ENCODE measurements at regions not wholly inside any gene's neighbourhood (a gene's known extent, or its start where the extent isn't known, plus 50 kb on each side); places are given as distances from the start of the nearest gene placed in this dataset.

GRCh38 chr2:117406443-117406842 lies 408.0 kb upstream of the DDX18 start:
- H3K4me3 ChIP-seq (ENCODE audit: low read depth in 1 of 5, low read length in 5 of 5): no peak overlapping the region
- no peak overlapping the region for H3K27ac ChIP-seq (ENCODE audit: low read depth, low read length)
- no peaks in the 10 kb centered on the region for H3K9me3 ChIP-seq (ENCODE audit: control insufficient read depth in 5 of 5, low read length in 5 of 5)
- no peaks in the 10 kb centered on the region for H3K36me3 ChIP-seq (ENCODE audit: control insufficient read depth in 5 of 5, insufficient read depth in 5 of 5, low read length in 5 of 5)
- H3K4me1 ChIP-seq (ENCODE audit: control insufficient read depth in 5 of 5, insufficient read depth in 5 of 5, low read length in 5 of 5): no peaks in the 10 kb centered on the region
- no peak overlapping the region for H3K9ac ChIP-seq (ENCODE audit: low read length in 5 of 5)
- H3K27me3 ChIP-seq (ENCODE audit: control insufficient read depth in 5 of 5, insufficient read depth in 4 of 5, low read length in 5 of 5): no peaks in the 10 kb centered on the region

GRCh38 chr2:117407746-117408145 lies 406.7 kb upstream of the DDX18 start:
- H3K4me3 ChIP-seq (ENCODE audit: low read depth in 1 of 5, low read length in 5 of 5): no peak overlapping the region
- H3K9ac ChIP-seq (ENCODE audit: low read length in 5 of 5): no peak overlapping the region

GRCh38 chr2:117409443-117409842 lies 405.0 kb upstream of the DDX18 start:
- H3K9me3 ChIP-seq (ENCODE audit: control insufficient read depth in 5 of 5, low read length in 5 of 5): no peaks in the 10 kb centered on the region
- no peak overlapping the region for H3K27ac ChIP-seq (ENCODE audit: low read depth, low read length)
- no peak overlapping the region for H3K4me3 ChIP-seq (ENCODE audit: low read depth in 1 of 5, low read length in 5 of 5)
- no peaks in the 10 kb centered on the region for H3K4me1 ChIP-seq (ENCODE audit: control insufficient read depth in 5 of 5, insufficient read depth in 5 of 5, low read length in 5 of 5)
- no peaks in the 10 kb centered on the region for H3K36me3 ChIP-seq (ENCODE audit: control insufficient read depth in 5 of 5, insufficient read depth in 5 of 5, low read length in 5 of 5)
- no peaks in the 10 kb centered on the region for H3K27me3 ChIP-seq (ENCODE audit: control insufficient read depth in 5 of 5, insufficient read depth in 4 of 5, low read length in 5 of 5)
- no peak overlapping the region for H3K9ac ChIP-seq (ENCODE audit: low read length in 5 of 5)

More at GRCh38 chr2:117407746-117408145, 406.7 kb upstream of the DDX18 start:
- no peaks in the 10 kb centered on the region for H3K4me1 ChIP-seq (ENCODE audit: control insufficient read depth in 5 of 5, insufficient read depth in 5 of 5, low read length in 5 of 5)
- no peak overlapping the region for H3K27ac ChIP-seq (ENCODE audit: low read depth, low read length)
- H3K27me3 ChIP-seq (ENCODE audit: control insufficient read depth in 5 of 5, insufficient read depth in 4 of 5, low read length in 5 of 5): no peaks in the 10 kb centered on the region
- H3K36me3 ChIP-seq (ENCODE audit: control insufficient read depth in 5 of 5, insufficient read depth in 5 of 5, low read length in 5 of 5): no peaks in the 10 kb centered on the region
- no peaks in the 10 kb centered on the region for H3K9me3 ChIP-seq (ENCODE audit: control insufficient read depth in 5 of 5, low read length in 5 of 5)

- no peaks in the 10 kb centered on the region for H3K4me1 ChIP-seq (ENCODE audit: control insufficient read depth in 5 of 5, insufficient read depth in 5 of 5, low read length in 5 of 5)
These were observed 402.5 kb upstream of the DDX18 start for GRCh38 chr2:117411983-117412382.

DNA sequence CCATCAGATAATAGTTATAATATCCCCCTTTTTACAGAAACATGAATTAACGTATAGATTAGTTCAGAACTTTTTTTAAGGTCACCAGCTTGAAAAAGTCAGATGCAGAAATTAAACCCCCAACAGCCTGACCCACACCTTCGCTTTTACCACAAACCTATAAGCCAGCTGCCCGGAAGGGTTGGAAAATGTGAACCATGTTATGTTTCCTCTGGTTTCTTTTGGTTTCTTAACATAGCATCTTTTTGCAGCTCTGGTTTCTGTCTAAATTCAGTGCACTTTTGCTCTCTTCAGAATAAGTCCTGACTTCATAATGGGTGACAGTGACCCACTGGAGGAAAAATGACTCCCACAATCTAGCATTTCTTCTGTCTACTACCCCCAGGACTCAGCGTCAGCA lies 381.7 kb upstream of the DDX18 start:
- no peak overlapping the region for H3K9ac ChIP-seq (ENCODE audit: low read length in 5 of 5)
- no peak overlapping the region for H3K4me3 ChIP-seq (ENCODE audit: low read depth in 1 of 5, low read length in 5 of 5)
- peaks cover 0 to 4% (median 0%) of the 10 kb centered on the region in 5 donors for H3K9me3 ChIP-seq (ENCODE audit: control insufficient read depth in 5 of 5, low read length in 5 of 5)
- H3K27me3 ChIP-seq (ENCODE audit: control insufficient read depth in 5 of 5, insufficient read depth in 4 of 5, low read length in 5 of 5): no peaks in the 10 kb centered on the region
- H3K36me3 ChIP-seq (ENCODE audit: control insufficient read depth in 5 of 5, insufficient read depth in 5 of 5, low read length in 5 of 5): no peaks in the 10 kb centered on the region
- H3K4me1 ChIP-seq (ENCODE audit: control insufficient read depth in 5 of 5, insufficient read depth in 5 of 5, low read length in 5 of 5): no peaks in the 10 kb centered on the region
- no peak overlapping the region for H3K27ac ChIP-seq (ENCODE audit: low read depth, low read length)

More at GRCh38 chr2:117411983-117412382, 402.5 kb upstream of the DDX18 start:
- no peak overlapping the region for H3K9ac ChIP-seq (ENCODE audit: low read length in 5 of 5)
- H3K9me3 ChIP-seq (ENCODE audit: control insufficient read depth in 5 of 5, low read length in 5 of 5): no peaks in the 10 kb centered on the region
- no peak overlapping the region for H3K27ac ChIP-seq (ENCODE audit: low read depth, low read length)
- no peaks in the 10 kb centered on the region for H3K27me3 ChIP-seq (ENCODE audit: control insufficient read depth in 5 of 5, insufficient read depth in 4 of 5, low read length in 5 of 5)
- H3K4me3 ChIP-seq (ENCODE audit: low read depth in 1 of 5, low read length in 5 of 5): no peak overlapping the region
- no peaks in the 10 kb centered on the region for H3K36me3 ChIP-seq (ENCODE audit: control insufficient read depth in 5 of 5, insufficient read depth in 5 of 5, low read length in 5 of 5)

DNA sequence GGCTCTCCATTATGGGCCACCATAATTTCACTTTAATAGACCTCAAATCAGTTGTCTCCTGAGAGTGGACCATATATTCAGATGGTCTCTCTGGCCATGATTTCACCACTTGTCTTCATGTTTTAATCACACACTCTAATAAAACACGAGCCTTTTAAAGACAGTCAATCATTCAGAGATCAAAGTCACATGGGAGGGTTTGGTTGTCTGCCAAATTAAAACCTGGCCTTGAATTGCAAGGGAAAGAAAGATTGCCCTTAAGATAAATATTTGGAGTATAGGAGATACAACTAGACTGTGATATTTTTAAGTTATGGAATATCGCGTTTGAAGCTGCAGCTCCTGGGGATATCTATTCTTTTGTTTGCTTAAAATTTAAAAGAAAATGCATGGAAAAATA lies 377.8 kb upstream of the DDX18 start:
- no peak overlapping the region for H3K4me3 ChIP-seq (ENCODE audit: low read depth in 1 of 5, low read length in 5 of 5)
- H3K9ac ChIP-seq (ENCODE audit: low read length in 5 of 5): no peak overlapping the region
- H3K9me3 ChIP-seq (ENCODE audit: control insufficient read depth in 5 of 5, low read length in 5 of 5): peaks cover 0 to 4% (median 0%) of the 10 kb centered on the region in 5 donors
- no peaks in the 10 kb centered on the region for H3K4me1 ChIP-seq (ENCODE audit: control insufficient read depth in 5 of 5, insufficient read depth in 5 of 5, low read length in 5 of 5)
- H3K27me3 ChIP-seq (ENCODE audit: control insufficient read depth in 5 of 5, insufficient read depth in 4 of 5, low read length in 5 of 5): no peaks in the 10 kb centered on the region
- no peaks in the 10 kb centered on the region for H3K36me3 ChIP-seq (ENCODE audit: control insufficient read depth in 5 of 5, insufficient read depth in 5 of 5, low read length in 5 of 5)
- H3K27ac ChIP-seq (ENCODE audit: low read depth, low read length): no peak overlapping the region

DNA sequence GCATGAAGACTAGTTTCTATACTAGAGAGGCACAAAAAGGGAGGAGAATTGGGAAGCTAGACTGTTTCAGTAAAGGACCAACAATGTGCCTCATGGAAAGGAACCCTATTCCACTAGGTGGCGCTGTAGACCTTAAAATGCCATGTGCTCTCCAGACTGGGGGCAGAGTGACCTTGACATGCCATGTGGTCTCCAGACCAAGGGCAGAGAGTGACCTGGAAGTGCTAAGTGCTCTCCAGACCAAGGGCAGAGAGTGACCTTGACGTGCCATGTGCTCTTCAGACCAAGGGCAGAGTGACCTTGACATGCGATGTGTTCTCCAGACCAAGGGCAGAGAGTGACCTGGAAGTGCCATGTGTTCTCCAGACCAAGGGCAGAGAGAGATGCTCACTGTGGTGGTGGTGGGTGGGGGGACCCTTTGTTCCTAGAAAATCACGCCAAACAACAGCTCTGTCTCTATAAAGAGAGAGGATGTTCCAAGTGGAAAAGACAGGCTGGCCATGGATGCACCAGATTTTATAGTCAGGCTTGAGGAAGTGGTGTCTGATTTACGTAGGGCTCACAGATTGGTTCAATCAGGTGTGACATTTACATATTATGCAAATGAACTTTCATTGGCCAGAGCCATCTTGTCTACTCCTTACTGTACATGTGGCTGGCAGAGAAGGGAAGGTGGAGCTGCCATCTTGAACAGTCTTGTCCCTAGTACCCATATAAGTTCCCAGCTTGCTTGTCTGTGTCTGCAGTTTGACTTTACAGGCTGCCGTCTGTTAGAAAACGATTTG lies 344.0 kb upstream of the DDX18 start:
- no peak overlapping the region for H3K27ac ChIP-seq (ENCODE audit: low read depth, low read length)
- no peak overlapping the region for H3K9ac ChIP-seq (ENCODE audit: low read length in 5 of 5)
- H3K9me3 ChIP-seq (ENCODE audit: control insufficient read depth in 5 of 5, low read length in 5 of 5): peaks cover 0 to 3% (median 0%) of the 10 kb centered on the region in 5 donors
- no peaks in the 10 kb centered on the region for H3K4me1 ChIP-seq (ENCODE audit: control insufficient read depth in 5 of 5, insufficient read depth in 5 of 5, low read length in 5 of 5)
- no peaks in the 10 kb centered on the region for H3K36me3 ChIP-seq (ENCODE audit: control insufficient read depth in 5 of 5, insufficient read depth in 5 of 5, low read length in 5 of 5)
- H3K4me3 ChIP-seq (ENCODE audit: low read depth in 1 of 5, low read length in 5 of 5): no peak overlapping the region
- H3K27me3 ChIP-seq (ENCODE audit: control insufficient read depth in 5 of 5, insufficient read depth in 4 of 5, low read length in 5 of 5): no peaks in the 10 kb centered on the region

GRCh38 chr2:117481608-117482007 lies 332.9 kb upstream of the DDX18 start:
- Histone ChIP-seq H3K9ac (ENCODE audit: low read length in 5 of 5) (no peak overlapping the region), H3K9me3 (ENCODE audit: control insufficient read depth in 5 of 5, low read length in 5 of 5) (peaks cover 2 to 17% (median 12%) of the 10 kb centered on the region in 5 donors), H3K36me3 (ENCODE audit: control insufficient read depth in 5 of 5, insufficient read depth in 5 of 5, low read length in 5 of 5) (no peaks in the 10 kb centered on the region), H3K4me1 (ENCODE audit: control insufficient read depth in 5 of 5, insufficient read depth in 5 of 5, low read length in 5 of 5) (no peaks in the 10 kb centered on the region), H3K27ac (ENCODE audit: low read depth, low read length) (no peak overlapping the region), H3K27me3 (ENCODE audit: control insufficient read depth in 5 of 5, insufficient read depth in 4 of 5, low read length in 5 of 5) (no peaks in the 10 kb centered on the region), H3K4me3 (ENCODE audit: low read depth in 1 of 5, low read length in 5 of 5) (no peak overlapping the region)

DNA sequence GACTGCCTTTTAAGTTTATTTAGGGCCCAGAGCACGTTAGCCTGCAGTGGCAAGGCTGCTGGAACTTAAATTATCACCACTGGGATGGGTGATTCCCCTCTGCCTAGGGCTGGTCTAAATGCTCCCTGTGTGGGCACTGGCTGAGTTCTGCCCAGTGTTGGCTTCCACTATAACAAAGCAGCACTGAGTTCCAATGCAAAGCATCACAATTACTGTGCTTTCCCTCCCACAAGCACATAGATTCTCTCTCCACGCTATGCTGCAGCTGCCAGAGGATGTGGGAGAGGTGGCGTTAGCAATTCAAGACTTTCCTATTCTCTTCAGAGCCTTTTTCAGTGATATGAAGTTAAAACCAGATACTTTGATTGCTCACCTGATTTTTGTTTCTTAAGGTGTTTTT lies 328.9 kb upstream of the DDX18 start:
- Histone ChIP-seq H3K9ac (ENCODE audit: low read length in 5 of 5) (no peak overlapping the region), H3K36me3 (ENCODE audit: control insufficient read depth in 5 of 5, insufficient read depth in 5 of 5, low read length in 5 of 5) (no peaks in the 10 kb centered on the region)

GRCh38 chr2:117486081-117486480 lies 328.4 kb upstream of the DDX18 start:
- Histone ChIP-seq H3K4me1 (ENCODE audit: control insufficient read depth in 5 of 5, insufficient read depth in 5 of 5, low read length in 5 of 5) (no peaks in the 10 kb centered on the region), H3K4me3 (ENCODE audit: low read depth in 1 of 5, low read length in 5 of 5) (no peak overlapping the region), H3K9ac (ENCODE audit: low read length in 5 of 5) (no peak overlapping the region), H3K27me3 (ENCODE audit: control insufficient read depth in 5 of 5, insufficient read depth in 4 of 5, low read length in 5 of 5) (no peaks in the 10 kb centered on the region), H3K36me3 (ENCODE audit: control insufficient read depth in 5 of 5, insufficient read depth in 5 of 5, low read length in 5 of 5) (no peaks in the 10 kb centered on the region), H3K27ac (ENCODE audit: low read depth, low read length) (no peak overlapping the region), H3K9me3 (ENCODE audit: control insufficient read depth in 5 of 5, low read length in 5 of 5) (no peaks in the 10 kb centered on the region)

More for the DNA sequence above, 328.9 kb upstream of the DDX18 start:
- H3K4me3 ChIP-seq (ENCODE audit: low read depth in 1 of 5, low read length in 5 of 5): no peak overlapping the region
- H3K27me3 ChIP-seq (ENCODE audit: control insufficient read depth in 5 of 5, insufficient read depth in 4 of 5, low read length in 5 of 5): no peaks in the 10 kb centered on the region
- no peak overlapping the region for H3K27ac ChIP-seq (ENCODE audit: low read depth, low read length)
- H3K9me3 ChIP-seq (ENCODE audit: control insufficient read depth in 5 of 5, low read length in 5 of 5): no peaks in the 10 kb centered on the region
- no peaks in the 10 kb centered on the region for H3K4me1 ChIP-seq (ENCODE audit: control insufficient read depth in 5 of 5, insufficient read depth in 5 of 5, low read length in 5 of 5)
